SK-N-DZ (cell line): ENCODE measurements at regions not wholly inside any gene's neighbourhood (a gene's known extent, or its start where the extent isn't known, plus 50 kb on each side); places are given as distances from the start of the nearest gene placed in this dataset.
"Not testable (repeated sequence)": the region's sequence is repeated elsewhere in the genome, so short reads cannot be mapped to it uniquely, and the experiment has no call there.

Source experiments
- DNase-seq: peaks from one replicate; pipeline ENCODE4 v3.0.0-alpha.2; 2015; ENCODE audit warnings: low spot score

GRCh38 chr3:4147556-4148118 is 155.5 kb upstream of the SETMAR start:
- no peak for DNase-seq

DNA sequence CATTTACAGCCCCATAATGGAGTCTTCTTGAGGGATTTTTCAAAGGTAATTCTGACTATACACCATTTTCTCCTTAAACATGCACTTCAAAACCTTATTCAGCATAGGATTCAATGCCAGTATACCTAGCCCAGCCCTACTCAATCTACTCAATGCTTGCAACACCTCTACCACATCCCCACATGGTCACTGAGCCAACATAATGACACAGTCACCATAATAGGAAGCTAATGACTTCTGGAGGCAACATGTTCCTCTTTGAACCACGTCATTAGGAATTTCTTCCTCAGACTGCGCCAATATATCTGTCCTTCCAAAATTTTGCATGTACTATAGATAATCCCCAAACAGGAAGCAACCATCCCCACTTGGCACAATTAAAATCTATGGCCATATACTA is 153.9 kb upstream of the SETMAR start:
- DNase-seq: no peak

DNA sequence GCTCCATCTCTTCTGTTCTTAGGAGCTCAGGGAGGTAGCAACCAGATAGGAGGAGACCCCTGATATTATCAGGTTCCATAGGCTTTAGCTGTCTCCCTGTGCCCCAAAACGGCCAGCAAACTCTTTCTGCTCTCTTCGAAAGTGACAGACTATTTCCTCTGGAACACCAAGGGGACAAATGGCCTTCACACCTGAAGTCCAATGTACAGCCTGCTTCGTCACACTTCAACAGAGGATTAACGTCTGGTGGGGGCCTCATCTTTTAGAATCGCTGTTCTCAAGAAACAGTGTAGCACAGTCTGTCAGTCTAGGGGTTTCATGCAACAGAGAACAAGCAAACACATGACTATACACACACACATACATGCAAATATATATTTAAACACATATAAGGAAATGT is 152.4 kb upstream of the SETMAR start:
- no peak for DNase-seq

- DNase-seq: no peak
These were observed 151.3 kb upstream of the SETMAR start for GRCh38 chr3:4151859-4152258.

- DNase-seq: no peak
These were observed 149.4 kb upstream of the SETMAR start for GRCh38 chr3:4153771-4154170.

- no peak for DNase-seq
These were observed 144.8 kb upstream of the SETMAR start for GRCh38 chr3:4158329-4158728.

GRCh38 chr3:4162096-4162495 is 141.1 kb upstream of the SETMAR start:
- no peak for DNase-seq

GRCh38 chr3:4163011-4163410 is 140.2 kb upstream of the SETMAR start:
- DNase-seq: no peak

DNA sequence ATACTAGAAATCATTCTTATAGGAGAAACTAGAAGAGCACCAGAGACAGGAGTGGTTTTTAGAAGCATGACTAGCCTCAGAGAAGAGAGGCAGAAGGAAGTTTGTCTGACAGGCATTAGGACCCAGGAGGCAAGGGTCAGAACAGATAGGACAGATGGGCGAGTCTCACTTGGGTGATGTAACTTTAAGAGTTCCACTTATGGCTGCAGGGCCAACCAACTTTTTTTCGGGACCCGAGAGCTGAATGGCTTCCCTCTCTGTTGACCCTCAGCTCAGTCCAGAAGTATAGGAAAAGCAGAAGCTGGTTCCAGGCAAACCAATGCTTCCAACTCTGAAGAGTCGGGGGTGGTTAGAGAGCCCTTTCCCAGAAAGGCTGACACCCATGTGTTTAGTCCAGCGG is 136.6 kb upstream of the SETMAR start:
- DNase-seq: no peak

- not testable (repeated sequence) for DNase-seq
These were observed 135.9 kb upstream of the SETMAR start for GRCh38 chr3:4167230-4167629.

- DNase-seq: no peak
These were observed 128.4 kb upstream of the SETMAR start for GRCh38 chr3:4174791-4175190.

DNA sequence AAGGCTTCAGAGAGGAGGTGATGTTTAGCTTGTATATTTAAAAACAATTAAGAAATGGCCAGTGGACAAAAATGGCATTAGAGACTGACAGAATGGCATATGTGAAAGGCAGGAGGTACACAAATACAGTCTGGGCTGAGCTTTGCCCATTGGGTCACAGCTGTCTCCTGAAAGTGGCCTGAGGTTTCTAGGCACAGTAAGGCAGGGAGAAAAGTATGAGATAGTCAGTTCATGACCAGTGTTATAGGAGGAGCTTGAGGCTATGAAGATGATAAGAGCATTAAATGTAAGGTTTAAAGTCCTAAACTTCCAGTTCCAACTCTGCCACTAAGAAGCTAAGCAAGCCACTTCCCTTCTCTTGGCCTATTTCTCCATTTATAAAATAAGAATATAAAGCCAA is 111.2 kb upstream of the SETMAR start:
- DNase-seq: no peak

DNA sequence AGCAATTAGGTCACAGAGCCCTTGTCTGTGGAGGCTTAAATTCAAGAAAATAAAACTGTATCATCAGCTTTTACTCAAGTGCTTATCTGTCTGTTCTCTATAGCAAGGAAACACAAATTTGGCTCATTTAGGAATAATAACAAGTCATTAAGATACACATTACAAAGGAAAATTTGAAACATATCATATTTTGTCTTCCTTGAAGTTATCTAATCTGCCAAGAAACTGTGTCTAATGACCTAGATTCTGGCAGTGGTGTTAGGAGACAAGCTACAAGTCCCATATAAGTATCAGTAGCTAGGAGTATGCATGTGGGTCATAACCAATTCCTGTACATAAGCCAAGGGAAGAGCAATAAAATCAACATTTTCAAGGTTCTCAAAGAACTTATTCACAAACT is 108.2 kb upstream of the SETMAR start:
- no peak for DNase-seq

DNA sequence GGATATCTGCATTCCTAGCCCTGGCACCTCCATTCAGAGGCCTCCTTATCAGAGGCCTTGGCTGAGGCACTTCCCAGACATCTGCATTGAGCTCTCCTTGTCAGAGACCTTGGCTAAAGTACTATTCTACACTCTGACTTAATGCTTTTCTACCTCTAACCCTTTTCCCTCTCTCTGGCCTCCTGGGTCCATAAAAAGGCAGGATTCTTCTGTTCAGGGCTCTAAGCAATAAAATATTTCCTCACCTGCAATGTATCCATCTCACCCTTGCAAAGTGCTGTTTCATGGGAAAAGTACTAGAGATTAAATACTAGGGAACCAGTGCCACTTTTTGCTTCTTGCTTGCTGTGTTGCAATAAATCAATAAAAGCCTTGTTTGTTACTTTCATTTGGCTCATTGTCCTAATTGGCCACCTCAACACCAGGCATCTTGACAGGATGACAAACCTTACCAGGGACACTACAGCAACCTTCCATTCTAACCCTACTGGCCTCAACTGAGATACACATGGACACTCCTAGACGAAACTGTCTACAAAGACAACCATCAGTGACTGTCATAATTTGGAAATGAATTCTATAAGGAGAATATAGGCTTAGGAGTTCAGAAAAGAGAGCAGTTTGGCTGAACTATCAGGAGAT is 106.5 kb upstream of the SETMAR start:
- no peak for DNase-seq

- DNase-seq: no peak
These were observed 105.5 kb upstream of the SETMAR start for GRCh38 chr3:4197670-4198069.

DNA sequence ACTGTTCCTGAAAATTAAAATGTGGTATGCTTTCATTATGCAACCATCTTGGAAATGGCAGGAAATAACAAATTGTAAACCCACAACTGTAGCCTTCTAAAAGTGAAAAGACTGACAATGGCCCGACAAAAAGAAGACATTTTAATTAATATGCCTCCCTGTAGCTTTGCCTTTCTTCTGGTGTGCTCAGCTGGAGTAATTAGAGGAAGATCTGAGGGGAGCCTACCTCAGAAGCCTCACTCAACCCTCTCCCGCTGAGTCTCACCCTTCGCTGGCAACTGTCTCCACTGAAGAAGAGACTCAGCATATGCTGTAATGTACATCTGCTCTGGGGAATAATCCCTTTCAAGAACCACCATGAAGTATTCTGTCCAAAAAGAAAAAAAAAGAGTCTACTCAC is 104.7 kb upstream of the SETMAR start:
- no peak for DNase-seq

DNA sequence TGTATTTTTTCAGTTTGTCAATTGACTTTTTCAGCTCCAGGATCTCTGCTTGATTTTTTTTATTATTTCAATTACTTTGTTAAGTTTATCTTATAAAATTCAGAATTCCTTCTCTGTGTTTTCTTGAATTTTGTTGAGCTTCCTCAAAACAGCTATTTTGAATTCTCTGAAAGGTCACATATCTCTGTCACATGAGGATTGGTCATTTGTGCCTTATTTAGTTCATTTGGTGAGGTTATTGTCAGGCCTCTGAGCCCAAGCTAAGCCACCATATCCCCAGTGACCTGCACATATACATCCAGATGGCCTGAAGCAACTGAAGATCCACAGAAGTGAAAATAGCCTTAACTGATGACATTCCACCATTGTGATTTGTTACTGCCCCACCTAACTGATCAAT is 98.4 kb upstream of the SETMAR start:
- not testable (repeated sequence) for DNase-seq

DNA sequence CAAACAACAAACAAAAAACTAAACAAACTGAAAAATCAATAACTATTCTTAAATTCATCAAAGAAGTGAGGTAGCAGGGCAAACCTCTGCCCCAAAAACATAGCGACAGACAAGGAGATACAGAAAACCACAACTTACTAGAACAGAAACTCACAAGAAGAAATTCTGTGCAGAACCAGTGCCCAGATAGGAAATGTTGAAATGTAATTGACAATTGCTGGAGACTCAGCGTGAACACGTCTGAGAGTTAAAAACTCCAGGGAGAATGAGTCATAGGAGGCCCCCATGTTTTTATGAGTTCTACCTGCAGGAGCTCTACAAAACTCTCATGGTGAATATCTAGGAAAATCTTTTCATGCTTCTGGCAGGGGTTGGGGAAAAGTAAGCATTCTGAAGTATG is 95.5 kb upstream of the SETMAR start:
- DNase-seq: no peak

- DNase-seq: no peak
These were observed 94.6 kb upstream of the SETMAR start for GRCh38 chr3:4208556-4208955.

DNA sequence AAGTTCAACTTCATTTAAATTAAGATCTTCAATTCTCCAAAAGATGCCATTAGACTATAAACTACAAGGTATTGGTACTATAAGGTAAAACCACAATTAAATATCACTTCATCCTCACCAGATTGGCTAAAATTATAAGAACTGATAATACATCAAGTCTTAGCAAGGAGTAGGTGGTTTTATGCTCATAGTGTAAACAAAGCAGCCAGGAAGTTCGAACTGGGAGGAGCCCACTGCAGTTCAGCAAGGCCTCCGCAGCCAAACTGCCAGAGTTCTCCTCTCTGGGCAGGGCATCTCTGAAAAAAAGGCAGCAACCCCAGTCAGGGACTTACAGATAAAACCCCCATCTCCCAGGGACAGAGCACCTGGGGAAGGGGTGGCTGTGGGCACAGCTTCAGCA is 91.6 kb upstream of the SETMAR start:
- no peak for DNase-seq

- not testable (repeated sequence) for DNase-seq
These were observed 89.7 kb upstream of the SETMAR start for GRCh38 chr3:4213420-4213819.

GRCh38 chr3:4216974-4217373 is 86.2 kb upstream of the SETMAR start:
- not testable (repeated sequence) for DNase-seq

- no peak for DNase-seq
These were observed 84.5 kb upstream of the SETMAR start for GRCh38 chr3:4218456-4219226.
